ENCODE measurements at regions not wholly inside any gene's neighbourhood (a gene's known extent, or its start where the extent isn't known, plus 50 kb on each side); places are given as distances from the start of the nearest gene placed in this dataset.

DNA sequence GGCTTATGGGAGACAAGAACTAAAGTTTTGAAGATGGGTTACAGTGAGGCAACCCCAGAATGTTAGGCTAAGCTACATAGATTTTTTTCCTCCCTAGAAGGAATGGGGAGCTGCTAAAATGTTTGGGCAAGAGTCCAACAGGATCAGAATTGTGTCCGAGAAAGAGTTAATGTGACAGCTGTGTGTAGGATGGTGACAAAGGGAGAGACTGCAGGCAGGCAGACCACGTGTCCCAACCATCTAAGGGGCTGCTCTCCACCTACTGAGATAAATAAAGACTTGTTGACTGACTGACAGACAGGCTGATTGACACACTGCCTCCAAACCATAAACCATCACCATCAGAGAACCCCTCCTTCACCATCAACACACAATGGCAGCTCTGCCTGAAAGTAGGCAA, 133.7 kb upstream of the CTTNBP2NL start:
- no peaks in the 10 kb centered on the region for H3K4me1 ChIP-seq (ENCODE audit: insufficient read depth, poor library complexity, severe bottlenecking)
- H3K4me3 ChIP-seq (ENCODE audit: severe bottlenecking), result no peak overlapping the region
- no peaks in the 10 kb centered on the region for H3K27me3 ChIP-seq (ENCODE audit: insufficient read depth, poor library complexity, severe bottlenecking)
- H3K36me3 ChIP-seq (ENCODE audit: low read depth), result no peaks in the 10 kb centered on the region
- ATAC-seq (ENCODE audit: low read depth) (no peak), DNase-seq (ENCODE audit: low spot score) (no peak)
- H3K9me3 ChIP-seq (ENCODE audit: severe bottlenecking), result no peaks in the 10 kb centered on the region
- H3K27ac ChIP-seq (ENCODE audit: poor library complexity, severe bottlenecking), result no peak overlapping the region
- no peak for TF ChIP-seq CTCF (IDR thresholded peaks at IDR 0.05; ENCODE audit: poor library complexity, severe bottlenecking)

- no peak overlapping the region for H3K27ac ChIP-seq (ENCODE audit: poor library complexity, severe bottlenecking)
- no peak overlapping the region for H3K4me3 ChIP-seq (ENCODE audit: severe bottlenecking)
- no peaks in the 10 kb centered on the region for H3K4me1 ChIP-seq (ENCODE audit: insufficient read depth, poor library complexity, severe bottlenecking)
- DNase-seq (ENCODE audit: low spot score), result no peak
- H3K36me3 ChIP-seq (ENCODE audit: low read depth), result no peaks in the 10 kb centered on the region
- no peaks in the 10 kb centered on the region for H3K27me3 ChIP-seq (ENCODE audit: insufficient read depth, poor library complexity, severe bottlenecking)
- ATAC-seq (ENCODE audit: low read depth), result no peak
- TF ChIP-seq CTCF (IDR thresholded peaks at IDR 0.05; ENCODE audit: poor library complexity, severe bottlenecking), result no peak
- H3K9me3 ChIP-seq (ENCODE audit: severe bottlenecking), result no peaks in the 10 kb centered on the region
Measured at GRCh38 chr1:112263042-112263441, 133.0 kb upstream of the CTTNBP2NL start.

DNA sequence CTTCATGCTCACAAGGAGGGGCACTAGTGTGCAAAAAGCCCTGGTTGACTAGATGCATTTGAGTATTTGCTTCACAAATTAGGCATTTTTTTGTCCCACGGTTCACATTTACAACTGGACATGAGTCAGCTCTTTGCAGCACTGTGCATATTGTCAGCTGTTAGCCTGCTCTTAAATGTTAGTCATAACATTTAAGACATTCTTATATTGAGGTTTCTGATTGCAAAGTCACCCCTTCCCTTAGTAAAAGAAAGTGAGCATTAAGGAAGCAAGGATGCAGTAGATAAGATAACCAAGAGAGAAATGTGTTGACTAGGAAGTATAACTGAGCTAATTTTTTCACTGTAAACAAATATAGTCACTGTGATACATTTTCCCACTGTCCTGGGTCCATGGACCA, 132.6 kb upstream of the CTTNBP2NL start:
- DNase-seq (ENCODE audit: low spot score) (no peak), ATAC-seq (ENCODE audit: low read depth) (peak; percentile 64; the same call in 2 of the 3 replicates)
- no peak overlapping the region for H3K27ac ChIP-seq (ENCODE audit: poor library complexity, severe bottlenecking)
- H3K4me1 ChIP-seq (ENCODE audit: insufficient read depth, poor library complexity, severe bottlenecking), result no peaks in the 10 kb centered on the region
- no peak overlapping the region for H3K4me3 ChIP-seq (ENCODE audit: severe bottlenecking)
- H3K9me3 ChIP-seq (ENCODE audit: severe bottlenecking), result no peaks in the 10 kb centered on the region
- no peaks in the 10 kb centered on the region for H3K36me3 ChIP-seq (ENCODE audit: low read depth)
- H3K27me3 ChIP-seq (ENCODE audit: insufficient read depth, poor library complexity, severe bottlenecking), result no peaks in the 10 kb centered on the region
- no peak for TF ChIP-seq CTCF (IDR thresholded peaks at IDR 0.05; ENCODE audit: poor library complexity, severe bottlenecking)

DNA sequence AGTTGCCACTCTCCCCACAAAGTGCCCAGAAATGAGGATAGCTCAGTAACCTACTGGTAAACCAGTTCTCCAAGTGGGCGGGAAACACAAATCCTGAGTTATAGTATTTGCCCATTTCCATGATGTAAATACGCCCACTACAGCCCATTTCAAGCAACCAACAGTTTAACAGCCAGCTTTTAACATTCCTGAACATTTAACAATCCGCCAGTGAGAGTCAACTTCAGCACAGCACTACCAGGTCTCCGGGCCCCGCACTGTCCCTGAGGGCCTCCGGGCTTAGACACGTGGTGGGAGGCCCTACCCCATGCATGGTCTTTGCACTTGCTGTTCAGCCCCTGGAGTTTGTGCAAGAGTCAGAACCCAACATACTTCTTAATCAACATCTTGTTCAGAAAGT, 132.0 kb upstream of the CTTNBP2NL start:
- H3K27me3 ChIP-seq (ENCODE audit: insufficient read depth, poor library complexity, severe bottlenecking), result no peaks in the 10 kb centered on the region
- ATAC-seq (ENCODE audit: low read depth), result no peak
- no peak overlapping the region for H3K4me3 ChIP-seq (ENCODE audit: severe bottlenecking)
- no peaks in the 10 kb centered on the region for H3K9me3 ChIP-seq (ENCODE audit: severe bottlenecking)
- H3K4me1 ChIP-seq (ENCODE audit: insufficient read depth, poor library complexity, severe bottlenecking), result no peaks in the 10 kb centered on the region
- DNase-seq (ENCODE audit: low spot score), result no peak
- no peak for TF ChIP-seq CTCF (IDR thresholded peaks at IDR 0.05; ENCODE audit: poor library complexity, severe bottlenecking)
- H3K36me3 ChIP-seq (ENCODE audit: low read depth), result no peaks in the 10 kb centered on the region
- no peak overlapping the region for H3K27ac ChIP-seq (ENCODE audit: poor library complexity, severe bottlenecking)

DNA sequence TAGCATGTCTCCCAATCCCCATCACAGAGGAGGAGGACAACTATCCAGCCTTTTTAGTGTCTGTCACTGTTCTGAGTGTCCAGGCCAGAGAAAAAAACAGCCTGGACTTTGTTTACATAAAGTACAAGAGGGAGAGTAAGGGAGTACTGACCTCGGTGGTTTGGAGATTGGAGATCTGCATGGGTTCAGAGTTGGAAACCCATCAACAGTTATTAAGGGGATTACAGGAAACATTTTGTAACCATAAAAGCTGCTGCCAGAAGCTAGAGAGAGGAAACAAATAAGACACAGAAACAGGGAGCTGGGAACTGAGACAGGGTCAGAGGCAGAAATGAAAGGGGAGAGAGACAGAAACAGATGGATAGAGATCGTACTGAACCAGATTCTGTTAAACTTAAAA, 131.5 kb upstream of the CTTNBP2NL start:
- H3K9me3 ChIP-seq (ENCODE audit: severe bottlenecking), result no peaks in the 10 kb centered on the region
- H3K4me3 ChIP-seq (ENCODE audit: severe bottlenecking), result no peak overlapping the region
- TF ChIP-seq CTCF (IDR thresholded peaks at IDR 0.05; ENCODE audit: poor library complexity, severe bottlenecking), result no peak
- DNase-seq (ENCODE audit: low spot score), result no peak
- ATAC-seq (ENCODE audit: low read depth), result no peak
- H3K27me3 ChIP-seq (ENCODE audit: insufficient read depth, poor library complexity, severe bottlenecking), result no peaks in the 10 kb centered on the region
- H3K4me1 ChIP-seq (ENCODE audit: insufficient read depth, poor library complexity, severe bottlenecking), result no peaks in the 10 kb centered on the region
- no peak overlapping the region for H3K27ac ChIP-seq (ENCODE audit: poor library complexity, severe bottlenecking)
- H3K36me3 ChIP-seq (ENCODE audit: low read depth), result no peaks in the 10 kb centered on the region
